ENCODE measurements at regions not wholly inside any gene's neighbourhood (a gene's known extent, or its start where the extent isn't known, plus 50 kb on each side); places are given as distances from the start of the nearest gene placed in this dataset.

GRCh38 chr14:87160989-87161388, 832.0 kb downstream of the GALC start:
- H3K4me1 ChIP-seq = no peaks in the 10 kb centered on the region
- H3K4me3 ChIP-seq = no peak overlapping the region
- H3K27me3 ChIP-seq = no peaks in the 10 kb centered on the region
- no peak overlapping the region for H3K27ac ChIP-seq
- no peaks in the 10 kb centered on the region for H3K36me3 ChIP-seq
- intact Hi-C loops (cut with DNase I; ENCODE audit: low total_unique reads) = no loop called here
- TF ChIP-seq POLR2AphosphoS5 (IDR thresholded peaks at IDR 0.05) (no peak), CTCF (IDR thresholded peaks at IDR 0.05) (no peak), POLR2A (IDR thresholded peaks at IDR 0.05) (no peak)
- no peaks in the 10 kb centered on the region for H3K9me3 ChIP-seq
- no peak for DNase-seq (ENCODE audit: low spot score in 2 of 2)

- no peak overlapping the region for H3K27ac ChIP-seq
- no peaks in the 10 kb centered on the region for H3K36me3 ChIP-seq
- H3K9me3 ChIP-seq = no peaks in the 10 kb centered on the region
- TF ChIP-seq POLR2A (IDR thresholded peaks at IDR 0.05) (no peak), POLR2AphosphoS5 (IDR thresholded peaks at IDR 0.05) (no peak), CTCF (IDR thresholded peaks at IDR 0.05) (no peak)
- DNase-seq (ENCODE audit: low spot score in 2 of 2) = no peak
- H3K4me1 ChIP-seq = no peaks in the 10 kb centered on the region
- H3K27me3 ChIP-seq = no peaks in the 10 kb centered on the region
- intact Hi-C loops (cut with DNase I; ENCODE audit: low total_unique reads) = no loop called here
- no peak overlapping the region for H3K4me3 ChIP-seq
These were observed 834.7 kb downstream of the GALC start for GRCh38 chr14:87158283-87158682.

- H3K27ac ChIP-seq = no peak overlapping the region
- no peaks in the 10 kb centered on the region for H3K36me3 ChIP-seq
- intact Hi-C loops (cut with DNase I; ENCODE audit: low total_unique reads) = no loop called here
- no peak overlapping the region for H3K4me3 ChIP-seq
- H3K4me1 ChIP-seq = no peaks in the 10 kb centered on the region
- H3K9me3 ChIP-seq = no peaks in the 10 kb centered on the region
- TF ChIP-seq POLR2AphosphoS5 (IDR thresholded peaks at IDR 0.05) = no peak
- no peak for TF ChIP-seq CTCF (IDR thresholded peaks at IDR 0.05)
- TF ChIP-seq POLR2A (IDR thresholded peaks at IDR 0.05) = no peak
- no peak for DNase-seq (ENCODE audit: low spot score in 2 of 2)
- no peaks in the 10 kb centered on the region for H3K27me3 ChIP-seq
These were observed 836.1 kb downstream of the GALC start for GRCh38 chr14:87156878-87157277.

- Histone ChIP-seq H3K27me3 (no peaks in the 10 kb centered on the region), H3K36me3 (no peaks in the 10 kb centered on the region), H3K4me3 (no peak overlapping the region), H3K9me3 (no peaks in the 10 kb centered on the region), H3K27ac (no peak overlapping the region), H3K4me1 (no peaks in the 10 kb centered on the region)
- no peak for DNase-seq (ENCODE audit: low spot score in 2 of 2)
- TF ChIP-seq CTCF (IDR thresholded peaks at IDR 0.05) (no peak), POLR2AphosphoS5 (IDR thresholded peaks at IDR 0.05) (no peak), POLR2A (IDR thresholded peaks at IDR 0.05) (no peak)
- intact Hi-C loops (cut with DNase I; ENCODE audit: low total_unique reads) = no loop called here
These were observed 837.0 kb downstream of the GALC start for GRCh38 chr14:87155856-87156488.

- no peak for TF ChIP-seq CTCF (IDR thresholded peaks at IDR 0.05)
- TF ChIP-seq POLR2AphosphoS5 (IDR thresholded peaks at IDR 0.05) = no peak
- no peak for TF ChIP-seq POLR2A (IDR thresholded peaks at IDR 0.05)
- no peaks in the 10 kb centered on the region for H3K9me3 ChIP-seq
- H3K4me1 ChIP-seq = no peaks in the 10 kb centered on the region
- no peak for DNase-seq (ENCODE audit: low spot score in 2 of 2)
- intact Hi-C loops (cut with DNase I; ENCODE audit: low total_unique reads) = no loop called here
- H3K27ac ChIP-seq = no peak overlapping the region
- H3K27me3 ChIP-seq = no peaks in the 10 kb centered on the region
- no peaks in the 10 kb centered on the region for H3K36me3 ChIP-seq
- H3K4me3 ChIP-seq = no peak overlapping the region
These were observed 839.1 kb downstream of the GALC start for GRCh38 chr14:87153901-87154300.

All from breast epithelium (tissue), 4 donors.